ENCODE measurements at regions not wholly inside any gene's neighbourhood (a gene's known extent, or its start where the extent isn't known, plus 50 kb on each side); places are given as distances from the start of the nearest gene placed in this dataset.
"Not testable (repeated sequence)": the region's sequence is repeated elsewhere in the genome, so short reads cannot be mapped to it uniquely, and the experiment has no call there.

DNA sequence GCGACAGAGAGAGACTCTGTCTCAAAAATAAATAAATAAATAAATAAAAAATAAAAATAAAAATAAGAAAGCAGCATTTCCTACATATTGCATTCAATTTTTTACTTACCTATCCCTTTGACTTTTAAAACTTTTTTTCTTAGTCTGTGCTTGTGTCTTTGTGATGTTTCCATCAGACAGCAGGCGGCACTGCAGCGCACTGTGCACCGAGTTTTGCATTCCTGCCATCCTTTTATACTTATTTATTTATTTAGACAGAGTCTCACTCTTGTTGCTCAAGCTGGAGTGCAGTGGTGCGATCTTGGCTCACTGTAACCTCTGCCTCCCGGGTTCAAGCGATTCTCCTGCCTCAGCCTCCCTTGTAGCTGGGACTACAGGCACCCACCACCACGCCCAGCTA is 203.9 kb downstream of the SPATA31A1 start:
- not testable (repeated sequence) for H3K27me3 ChIP-seq (ENCODE audit: insufficient read depth, poor library complexity, severe bottlenecking); DNase-seq (ENCODE audit: low spot score); H3K27ac ChIP-seq (ENCODE audit: poor library complexity, severe bottlenecking); H3K36me3 ChIP-seq (ENCODE audit: low read depth); H3K9me3 ChIP-seq (ENCODE audit: severe bottlenecking); H3K4me3 ChIP-seq (ENCODE audit: severe bottlenecking); H3K4me1 ChIP-seq (ENCODE audit: insufficient read depth, poor library complexity, severe bottlenecking)
- TF ChIP-seq, protein P1, sequence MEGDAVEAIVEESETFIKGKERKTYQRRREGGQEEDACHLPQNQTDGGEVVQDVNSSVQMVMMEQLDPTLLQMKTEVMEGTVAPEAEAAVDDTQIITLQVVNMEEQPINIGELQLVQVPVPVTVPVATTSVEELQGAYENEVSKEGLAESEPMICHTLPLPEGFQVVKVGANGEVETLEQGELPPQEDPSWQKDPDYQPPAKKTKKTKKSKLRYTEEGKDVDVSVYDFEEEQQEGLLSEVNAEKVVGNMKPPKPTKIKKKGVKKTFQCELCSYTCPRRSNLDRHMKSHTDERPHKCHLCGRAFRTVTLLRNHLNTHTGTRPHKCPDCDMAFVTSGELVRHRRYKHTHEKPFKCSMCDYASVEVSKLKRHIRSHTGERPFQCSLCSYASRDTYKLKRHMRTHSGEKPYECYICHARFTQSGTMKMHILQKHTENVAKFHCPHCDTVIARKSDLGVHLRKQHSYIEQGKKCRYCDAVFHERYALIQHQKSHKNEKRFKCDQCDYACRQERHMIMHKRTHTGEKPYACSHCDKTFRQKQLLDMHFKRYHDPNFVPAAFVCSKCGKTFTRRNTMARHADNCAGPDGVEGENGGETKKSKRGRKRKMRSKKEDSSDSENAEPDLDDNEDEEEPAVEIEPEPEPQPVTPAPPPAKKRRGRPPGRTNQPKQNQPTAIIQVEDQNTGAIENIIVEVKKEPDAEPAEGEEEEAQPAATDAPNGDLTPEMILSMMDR (IDR thresholded peaks at IDR 0.05; ENCODE audit: poor library complexity, severe bottlenecking): peak; percentile 20
- ATAC-seq (ENCODE audit: low read depth): peak; percentile 49; the same call in 1 of the 3 replicates

- not testable (repeated sequence) for ATAC-seq (ENCODE audit: low read depth)
Measured at GRCh38 chr9:39566782-39567181, 211.3 kb downstream of the SPATA31A1 start.

GRCh38 chr9:39567396-39567795 is 211.9 kb downstream of the SPATA31A1 start:
- H3K4me3 ChIP-seq (ENCODE audit: severe bottlenecking); H3K27me3 ChIP-seq (ENCODE audit: insufficient read depth, poor library complexity, severe bottlenecking); H3K27ac ChIP-seq (ENCODE audit: poor library complexity, severe bottlenecking); H3K4me1 ChIP-seq (ENCODE audit: insufficient read depth, poor library complexity, severe bottlenecking); H3K36me3 ChIP-seq (ENCODE audit: low read depth); H3K9me3 ChIP-seq (ENCODE audit: severe bottlenecking); DNase-seq (ENCODE audit: low spot score): not testable (repeated sequence)
- 0 out of 3 replicates have a peak, but pooled peaks have one; percentile 33 for ATAC-seq (ENCODE audit: low read depth)

More at GRCh38 chr9:39566782-39567181, 211.3 kb downstream of the SPATA31A1 start:
- not testable (repeated sequence) for H3K27me3 ChIP-seq (ENCODE audit: insufficient read depth, poor library complexity, severe bottlenecking); H3K36me3 ChIP-seq (ENCODE audit: low read depth); H3K4me1 ChIP-seq (ENCODE audit: insufficient read depth, poor library complexity, severe bottlenecking); H3K9me3 ChIP-seq (ENCODE audit: severe bottlenecking); H3K4me3 ChIP-seq (ENCODE audit: severe bottlenecking); H3K27ac ChIP-seq (ENCODE audit: poor library complexity, severe bottlenecking); DNase-seq (ENCODE audit: low spot score)

GRCh38 chr9:39568900-39569299 is 213.4 kb downstream of the SPATA31A1 start:
- not testable (repeated sequence) for H3K4me3 ChIP-seq (ENCODE audit: severe bottlenecking); H3K27ac ChIP-seq (ENCODE audit: poor library complexity, severe bottlenecking); DNase-seq (ENCODE audit: low spot score); H3K4me1 ChIP-seq (ENCODE audit: insufficient read depth, poor library complexity, severe bottlenecking); H3K36me3 ChIP-seq (ENCODE audit: low read depth); H3K9me3 ChIP-seq (ENCODE audit: severe bottlenecking); H3K27me3 ChIP-seq (ENCODE audit: insufficient read depth, poor library complexity, severe bottlenecking)
- peak; percentile 93 for ATAC-seq (ENCODE audit: low read depth)

GRCh38 chr9:39573024-39574022 is 217.9 kb downstream of the SPATA31A1 start:
- H3K4me3 ChIP-seq (ENCODE audit: severe bottlenecking); ATAC-seq (ENCODE audit: low read depth); DNase-seq (ENCODE audit: low spot score); H3K9me3 ChIP-seq (ENCODE audit: severe bottlenecking); H3K4me1 ChIP-seq (ENCODE audit: insufficient read depth, poor library complexity, severe bottlenecking); H3K36me3 ChIP-seq (ENCODE audit: low read depth); H3K27ac ChIP-seq (ENCODE audit: poor library complexity, severe bottlenecking); H3K27me3 ChIP-seq (ENCODE audit: insufficient read depth, poor library complexity, severe bottlenecking): not testable (repeated sequence)

DNA sequence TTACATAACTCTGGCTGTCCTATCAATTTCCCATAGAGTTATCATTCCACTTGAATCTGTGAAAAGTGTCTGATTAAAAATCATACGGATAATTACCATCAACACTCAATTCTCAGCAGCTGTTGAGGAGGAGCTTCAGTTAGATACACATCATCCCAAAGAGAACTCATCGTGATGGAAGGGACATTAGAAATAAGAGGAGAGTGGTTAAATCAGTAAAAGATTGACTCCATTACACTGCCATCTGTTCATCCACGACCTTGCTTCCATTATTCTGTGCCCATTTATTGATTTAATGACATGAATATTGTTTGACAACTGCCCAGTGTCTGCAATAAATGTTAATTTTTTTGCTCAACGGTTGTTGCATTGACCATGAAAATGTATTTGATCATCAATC is 223.5 kb downstream of the SPATA31A1 start:
- H3K9me3 ChIP-seq (ENCODE audit: severe bottlenecking); H3K27ac ChIP-seq (ENCODE audit: poor library complexity, severe bottlenecking); ATAC-seq (ENCODE audit: low read depth); DNase-seq (ENCODE audit: low spot score); H3K36me3 ChIP-seq (ENCODE audit: low read depth); H3K4me3 ChIP-seq (ENCODE audit: severe bottlenecking); H3K27me3 ChIP-seq (ENCODE audit: insufficient read depth, poor library complexity, severe bottlenecking): not testable (repeated sequence)
- peaks cover 23% of the 10 kb centered on the region for H3K4me1 ChIP-seq (ENCODE audit: insufficient read depth, poor library complexity, severe bottlenecking)

DNA sequence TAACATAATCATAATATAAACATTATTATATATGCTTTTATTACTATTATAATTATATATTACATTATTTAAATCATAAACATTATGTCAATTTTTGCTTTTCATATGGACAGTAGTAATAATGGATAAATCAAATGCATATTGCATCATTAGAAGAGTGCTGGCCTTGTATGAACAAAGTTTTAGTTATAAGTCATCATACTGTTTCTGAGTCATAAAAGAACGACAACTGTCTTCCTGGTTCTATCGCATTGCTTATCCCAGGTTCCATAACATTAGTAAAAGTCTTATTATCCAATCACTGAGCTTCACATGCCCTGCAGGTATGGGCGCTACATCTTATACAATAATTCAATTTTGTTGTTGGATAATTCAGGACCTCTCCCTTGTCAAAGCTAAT is 225.8 kb downstream of the SPATA31A1 start:
- not testable (repeated sequence) for H3K4me3 ChIP-seq (ENCODE audit: severe bottlenecking); DNase-seq (ENCODE audit: low spot score); H3K27me3 ChIP-seq (ENCODE audit: insufficient read depth, poor library complexity, severe bottlenecking); H3K36me3 ChIP-seq (ENCODE audit: low read depth); H3K9me3 ChIP-seq (ENCODE audit: severe bottlenecking)
- Histone ChIP-seq H3K4me1 (ENCODE audit: insufficient read depth, poor library complexity, severe bottlenecking) (peaks cover 23% of the 10 kb centered on the region), H3K27ac (ENCODE audit: poor library complexity, severe bottlenecking) (peak overlapping the region; percentile 98)
- peak; percentile 34; the same call in 1 of the 3 replicates for ATAC-seq (ENCODE audit: low read depth)

All from RWPE2 (cell line).